HEK293T (cell line): ENCODE measurements at regions not wholly inside any gene's neighbourhood (a gene's known extent, or its start where the extent isn't known, plus 50 kb on each side); places are given as distances from the start of the nearest gene placed in this dataset.

Experiments used
- BHLHE40 ChIP-seq: fragments of 450-650 bp; IDR thresholded peaks from 2 replicates; pipeline ENCODE4 v1.6.1; 2016; ENCODE audit warnings: mild to moderate bottlenecking, moderate library complexity, borderline replicate concordance
- CTBP1 ChIP-seq: fragments of 450-650 bp; IDR thresholded peaks from 2 replicates; pipeline ENCODE4 v1.6.1; 2016; ENCODE audit warnings: borderline replicate concordance
- ELF4 ChIP-seq: fragments of 450-650 bp; IDR thresholded peaks from 2 replicates; pipeline ENCODE4 v1.6.1; 2017; ENCODE audit warnings: antibody characterized with exemption
- FOXK2 ChIP-seq: fragments of 450-650 bp; IDR thresholded peaks from 2 replicates; pipeline ENCODE4 v1.6.1; 2016; ENCODE audit warnings: mild to moderate bottlenecking
- FOXM1 ChIP-seq: fragments of 450-650 bp; IDR thresholded peaks from 2 replicates; pipeline ENCODE4 v1.6.1; 2017; ENCODE audit warnings: mild to moderate bottlenecking, borderline replicate concordance
- HDGF ChIP-seq: fragments of 450-650 bp; IDR thresholded peaks from 2 replicates; pipeline ENCODE4 v1.6.1; 2017; ENCODE audit warnings: antibody characterized with exemption, borderline replicate concordance
- L3MBTL2 ChIP-seq: fragments of 450-650 bp; conservative IDR thresholded peaks from 2 replicates; pipeline ENCODE4 v1.6.1; 2016; ENCODE audit warnings: mild to moderate bottlenecking
- NFRKB ChIP-seq: fragments of 450-650 bp; IDR thresholded peaks from 2 replicates; pipeline ENCODE4 v1.6.1; 2016; ENCODE audit warnings: mild to moderate bottlenecking, moderate library complexity
- SUZ12 ChIP-seq: fragments of 450-650 bp; IDR thresholded peaks from 2 replicates; pipeline ENCODE4 v1.6.1; 2016; ENCODE audit warnings: mild to moderate bottlenecking
- TARDBP ChIP-seq: fragments of 450-650 bp; IDR thresholded peaks from 2 replicates; pipeline ENCODE4 v1.6.1; 2016

DNA sequence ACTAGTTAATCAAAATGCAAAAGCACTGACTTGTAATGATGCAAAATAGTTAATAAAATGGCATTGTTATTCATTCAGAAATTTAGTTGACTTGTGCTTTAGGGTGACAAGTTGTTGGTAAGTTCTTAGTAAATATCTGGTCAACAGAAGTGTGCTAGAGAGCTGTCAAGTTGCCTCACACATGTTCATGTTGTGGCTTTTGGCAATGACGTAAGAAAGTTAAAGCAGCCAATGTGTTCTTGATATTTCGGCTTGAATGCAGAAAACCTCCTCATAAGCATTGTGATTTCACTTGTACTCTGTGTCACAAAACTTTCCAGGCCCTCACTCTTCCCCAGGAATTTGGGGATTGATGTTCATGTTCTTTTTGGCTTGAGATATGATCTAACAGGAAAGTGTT is 626.7 kb downstream of the PRR16 start:
- TF ChIP-seq L3MBTL2 (no peak), SUZ12 (no peak), FOXM1 (no peak), FOXK2 (no peak), ELF4 (no peak), CTBP1 (no peak), BHLHE40 (no peak), TARDBP (no peak), HDGF (no peak), NFRKB (no peak)
